ENCODE measurements at regions not wholly inside any gene's neighbourhood (a gene's known extent, or its start where the extent isn't known, plus 50 kb on each side); places are given as distances from the start of the nearest gene placed in this dataset.

- intact Hi-C loops (cut with micrococcal nuclease), result no loop called here
Measured at GRCh38 chr5:93117751-93118531, 463.1 kb downstream of the NR2F1-AS1 start.

- intact Hi-C loops (cut with micrococcal nuclease), result no loop called here
Measured at GRCh38 chr5:93107805-93108520, 473.1 kb downstream of the NR2F1-AS1 start.

- intact Hi-C loops (cut with micrococcal nuclease), result no loop called here
Measured at GRCh38 chr5:93107141-93107540, 473.9 kb downstream of the NR2F1-AS1 start.

GRCh38 chr5:93101661-93102060 lies 479.4 kb downstream of the NR2F1-AS1 start:
- intact Hi-C loops (cut with micrococcal nuclease), result no loop called here

- intact Hi-C loops (cut with micrococcal nuclease), result no loop called here
Measured at GRCh38 chr5:93100976-93101375, 480.0 kb downstream of the NR2F1-AS1 start.

GRCh38 chr5:93100428-93100827 lies 480.6 kb downstream of the NR2F1-AS1 start:
- intact Hi-C loops (cut with micrococcal nuclease), result no loop called here

- intact Hi-C loops (cut with micrococcal nuclease), result no loop called here
Measured at GRCh38 chr5:93099902-93100347, 481.1 kb downstream of the NR2F1-AS1 start.

GRCh38 chr5:93096561-93096960 lies 484.5 kb downstream of the NR2F1-AS1 start:
- intact Hi-C loops (cut with micrococcal nuclease), result no loop called here

- intact Hi-C loops (cut with micrococcal nuclease), result no loop called here
Measured at GRCh38 chr5:93092349-93093105, 488.5 kb downstream of the NR2F1-AS1 start.

- intact Hi-C loops (cut with micrococcal nuclease), result no loop called here
Measured at GRCh38 chr5:93090698-93091097, 490.3 kb downstream of the NR2F1-AS1 start.

GRCh38 chr5:93088592-93089389 lies 492.2 kb downstream of the NR2F1-AS1 start:
- intact Hi-C loops (cut with micrococcal nuclease), result no loop called here

GRCh38 chr5:93087326-93087725 lies 493.7 kb downstream of the NR2F1-AS1 start:
- intact Hi-C loops (cut with micrococcal nuclease), result no loop called here

- intact Hi-C loops (cut with micrococcal nuclease), result no loop called here
Measured at GRCh38 chr5:93082981-93083380, 498.0 kb downstream of the NR2F1-AS1 start.

GRCh38 chr5:93079046-93079445 lies 502.0 kb downstream of the NR2F1-AS1 start:
- intact Hi-C loops (cut with micrococcal nuclease), result no loop called here

GRCh38 chr5:93078082-93079038 lies 502.7 kb downstream of the NR2F1-AS1 start:
- intact Hi-C loops (cut with micrococcal nuclease), result no loop called here

GRCh38 chr5:93076566-93076965 lies 504.5 kb downstream of the NR2F1-AS1 start:
- intact Hi-C loops (cut with micrococcal nuclease), result no loop called here

- intact Hi-C loops (cut with micrococcal nuclease), result no loop called here
Measured at GRCh38 chr5:93076096-93076495, 504.9 kb downstream of the NR2F1-AS1 start.

- intact Hi-C loops (cut with micrococcal nuclease), result no loop called here
Measured at GRCh38 chr5:93073547-93073946, 507.5 kb downstream of the NR2F1-AS1 start.

- intact Hi-C loops (cut with micrococcal nuclease), result no loop called here
Measured at GRCh38 chr5:93072831-93073459, 508.1 kb downstream of the NR2F1-AS1 start.
